Activated CD4-positive, alpha-beta memory T cell treated with anti-CD3 and anti-CD28 coated beads for 36 hours (primary cell): ENCODE measurements at regions not wholly inside any gene's neighbourhood (a gene's known extent, or its start where the extent isn't known, plus 50 kb on each side); places are given as distances from the start of the nearest gene placed in this dataset.
"Not testable (repeated sequence)": the region's sequence is repeated elsewhere in the genome, so short reads cannot be mapped to it uniquely, and the experiment has no call there.

ENCODE experiments used
- CTCF ChIA-PET: fragments of 350-600 bp; sonication (Branson Sonifier 250); formaldehyde crosslinking; loops from one replicate; lab custom pipeline; 2021; ENCODE audit warnings: antibody characterized with exemption, inconsistent platforms; lab: Charles Lee
- POLR2A ChIA-PET: fragments of 350-600 bp; sonication (Branson Sonifier 250); formaldehyde crosslinking; loops from one replicate; lab custom pipeline; 2021; ENCODE audit warnings: antibody characterized with exemption; lab: Charles Lee
- DNase-seq: peaks from one replicate; pipeline ENCODE4 v3.0.0-alpha.2; 2020
- H3K27ac Mint-ChIP-seq: one replicate; pipeline ENCODE4 v1.8.0; 2021; ENCODE audit warnings: mixed read lengths
- H3K27me3 Mint-ChIP-seq: one replicate; pipeline ENCODE4 v1.8.0; 2021; ENCODE audit warnings: mixed read lengths
- H3K36me3 Mint-ChIP-seq: one replicate; pipeline ENCODE4 v1.8.0; 2021; ENCODE audit warnings: mixed read lengths
- H3K4me1 Mint-ChIP-seq: one replicate; pipeline ENCODE4 v1.8.0; 2021; ENCODE audit warnings: low read depth, mixed read lengths
- H3K4me3 Mint-ChIP-seq: one replicate; pipeline ENCODE4 v1.8.0; 2021; ENCODE audit warnings: mild to moderate bottlenecking, mixed read lengths
- H3K9me3 Mint-ChIP-seq: one replicate; pipeline ENCODE4 v1.8.0; 2021; ENCODE audit warnings: mixed read lengths
- intact Hi-C: fragments of 100-400 bp; cut with micrococcal nuclease; formaldehyde crosslinking; loops from one replicate; pipeline ENCODE4 v1.15.1; 2023

GRCh38 chr4:74505355-74505978 is 60.5 kb downstream of the AREG start:
- H3K27ac Mint-ChIP-seq, DNase-seq, POLR2A ChIA-PET, CTCF ChIA-PET, H3K4me3 Mint-ChIP-seq, H3K36me3 Mint-ChIP-seq, intact Hi-C loops, H3K9me3 Mint-ChIP-seq, H3K4me1 Mint-ChIP-seq: not testable (repeated sequence)
- H3K27me3 Mint-ChIP-seq: peaks cover 15% of the 10 kb centered on the region

DNA sequence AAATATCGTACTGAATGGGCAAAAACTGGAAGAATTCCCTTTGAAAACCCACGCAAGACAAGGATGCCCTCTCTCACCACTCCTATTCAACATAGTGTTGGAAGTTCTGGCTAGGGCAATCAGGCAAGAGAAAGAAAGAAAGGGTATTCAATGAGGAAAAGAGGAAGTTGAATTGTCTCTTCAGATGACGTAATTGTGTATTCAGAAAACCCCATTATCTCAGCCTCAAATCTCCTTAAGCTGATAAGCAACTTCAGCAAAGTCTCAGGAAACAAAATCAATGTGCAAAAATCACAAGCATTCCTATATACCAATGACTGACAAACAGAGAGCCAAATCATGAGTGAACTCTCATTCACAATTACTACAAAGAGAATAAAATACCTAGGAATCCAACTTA is 64.4 kb downstream of the AREG start:
- intact Hi-C loops, H3K36me3 Mint-ChIP-seq, H3K4me3 Mint-ChIP-seq, H3K9me3 Mint-ChIP-seq, POLR2A ChIA-PET, H3K4me1 Mint-ChIP-seq, H3K27me3 Mint-ChIP-seq, DNase-seq, H3K27ac Mint-ChIP-seq, CTCF ChIA-PET: not testable (repeated sequence)

- intact Hi-C loops: no loop called here
- Mint-ChIP-seq H3K27me3 (no peaks in the 10 kb centered on the region), H3K36me3 (no peaks in the 10 kb centered on the region), H3K4me3 (no peak overlapping the region), H3K9me3 (no peaks in the 10 kb centered on the region), H3K27ac (no peak overlapping the region), H3K4me1 (no peaks in the 10 kb centered on the region)
- ChIA-PET POLR2A (no interaction called here), CTCF (interaction anchor here (0.6 to 1.0 kb wide), 2 partner anchors 12 to 18 kb away, joined by 3 read pairs; no protein-coding TSS in a partner anchor)
- no peak for DNase-seq
Observed at GRCh38 chr4:74516303-74516702, 71.4 kb downstream of the AREG start.

GRCh38 chr4:74517996-74518395 is 73.1 kb downstream of the AREG start:
- Mint-ChIP-seq H3K27me3 (no peaks in the 10 kb centered on the region), H3K9me3 (no peaks in the 10 kb centered on the region), H3K4me3 (no peak overlapping the region), H3K36me3 (no peaks in the 10 kb centered on the region), H3K4me1 (no peaks in the 10 kb centered on the region), H3K27ac (no peak overlapping the region)
- intact Hi-C loops: no loop called here
- DNase-seq: no peak
- CTCF ChIA-PET: no interaction called here
- POLR2A ChIA-PET: no interaction called here

DNA sequence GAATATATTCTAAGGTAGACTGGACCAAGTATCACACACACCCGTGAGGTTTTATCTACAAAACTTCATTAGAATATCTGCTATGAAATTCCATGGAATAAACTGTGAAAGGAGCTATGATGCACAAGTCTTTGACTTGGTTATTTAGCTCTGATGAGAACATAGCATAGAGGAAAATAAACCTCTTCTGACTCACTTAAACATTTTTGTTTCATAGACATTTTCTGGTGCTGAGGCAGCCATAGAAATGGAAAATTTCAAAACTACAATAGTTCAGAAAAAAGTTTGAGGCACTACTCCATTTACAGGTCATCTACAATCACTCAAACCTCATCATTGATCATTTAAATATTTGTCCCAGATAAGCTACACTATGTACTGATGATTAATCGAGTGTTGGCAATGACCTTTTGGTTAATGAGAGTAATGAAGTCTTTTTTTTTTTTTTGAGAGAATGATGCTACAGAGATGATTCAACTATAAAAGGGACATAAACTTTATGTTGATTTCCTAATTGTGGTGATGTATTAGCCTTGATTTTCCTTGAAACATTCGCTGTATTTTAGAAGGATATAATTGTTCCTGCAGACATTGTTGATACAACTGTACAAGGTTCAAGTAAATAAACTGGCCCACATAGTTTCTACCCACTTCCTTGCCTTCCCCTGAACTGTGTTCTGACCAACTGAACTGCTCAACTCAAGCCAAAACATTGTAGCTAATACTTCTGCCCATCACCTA is 77.5 kb downstream of the AREG start:
- ChIA-PET CTCF (no interaction called here), POLR2A (no interaction called here)
- no peaks in the 10 kb centered on the region for H3K27me3 Mint-ChIP-seq
- no peak overlapping the region for H3K4me3 Mint-ChIP-seq
- intact Hi-C loops: no loop called here
- DNase-seq: no peak
- H3K27ac Mint-ChIP-seq: no peak overlapping the region
- no peaks in the 10 kb centered on the region for H3K36me3 Mint-ChIP-seq
- H3K9me3 Mint-ChIP-seq: no peaks in the 10 kb centered on the region
- no peaks in the 10 kb centered on the region for H3K4me1 Mint-ChIP-seq

- POLR2A ChIA-PET: no interaction called here
- CTCF ChIA-PET: interaction anchor here (0.6 kb wide), 1 partner anchor 25 kb away, joined by 3 read pairs; no protein-coding TSS in a partner anchor
- H3K4me1 Mint-ChIP-seq: no peaks in the 10 kb centered on the region
- H3K9me3 Mint-ChIP-seq: no peaks in the 10 kb centered on the region
- intact Hi-C loops: no loop called here
- H3K4me3 Mint-ChIP-seq: no peak overlapping the region
- H3K27ac Mint-ChIP-seq: no peak overlapping the region
- no peaks in the 10 kb centered on the region for H3K27me3 Mint-ChIP-seq
- H3K36me3 Mint-ChIP-seq: no peaks in the 10 kb centered on the region
- DNase-seq: no peak
Observed at GRCh38 chr4:74523096-74523495, 78.2 kb downstream of the AREG start.

DNA sequence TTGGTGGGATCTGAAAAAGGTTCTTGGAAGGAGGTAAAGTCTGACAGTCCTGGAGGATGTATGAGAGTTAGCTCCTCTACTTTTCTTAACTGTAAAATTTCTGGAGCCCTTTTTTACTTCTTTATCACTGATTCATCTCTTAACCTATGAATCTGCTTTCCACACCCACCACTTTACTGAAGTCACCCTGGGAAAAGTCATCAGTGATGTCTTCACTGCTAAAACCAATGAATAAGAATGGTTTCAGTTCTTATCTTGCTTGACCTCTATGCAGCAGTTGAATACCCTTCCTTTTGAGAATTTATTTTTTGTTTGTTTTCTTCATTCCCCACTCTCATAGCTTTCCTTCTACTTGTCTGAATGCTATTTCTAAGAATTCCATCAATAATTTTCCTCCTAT is 80.0 kb downstream of the AREG start:
- H3K4me3 Mint-ChIP-seq: no peak overlapping the region
- no peaks in the 10 kb centered on the region for H3K4me1 Mint-ChIP-seq
- no peaks in the 10 kb centered on the region for H3K36me3 Mint-ChIP-seq
- CTCF ChIA-PET: no interaction called here
- no peak overlapping the region for H3K27ac Mint-ChIP-seq
- intact Hi-C loops: no loop called here
- H3K9me3 Mint-ChIP-seq: no peaks in the 10 kb centered on the region
- DNase-seq: no peak
- H3K27me3 Mint-ChIP-seq: no peaks in the 10 kb centered on the region
- POLR2A ChIA-PET: no interaction called here

DNA sequence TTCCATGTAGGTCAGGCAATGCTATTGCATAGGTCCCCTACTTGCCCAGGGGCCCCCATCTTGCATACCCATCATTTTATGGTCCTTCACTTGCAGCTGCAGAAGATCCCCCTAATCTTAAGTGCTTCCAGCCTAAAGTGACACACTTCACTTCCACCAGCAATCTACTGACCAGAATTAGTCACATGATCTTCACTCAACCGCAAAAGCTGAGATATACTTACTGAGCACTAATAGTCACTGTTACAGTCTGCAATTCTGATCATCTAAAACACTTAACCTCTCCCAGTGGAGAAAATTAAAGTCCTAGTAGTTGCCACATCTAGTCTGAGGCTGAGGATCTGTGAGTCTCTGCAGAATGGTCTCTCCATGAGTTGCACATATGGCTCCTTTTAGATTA is 82.1 kb downstream of the AREG start:
- H3K9me3 Mint-ChIP-seq: no peaks in the 10 kb centered on the region
- no peaks in the 10 kb centered on the region for H3K27me3 Mint-ChIP-seq
- POLR2A ChIA-PET: no interaction called here
- no peak overlapping the region for H3K4me3 Mint-ChIP-seq
- no peaks in the 10 kb centered on the region for H3K4me1 Mint-ChIP-seq
- H3K27ac Mint-ChIP-seq: no peak overlapping the region
- CTCF ChIA-PET: no interaction called here
- H3K36me3 Mint-ChIP-seq: no peaks in the 10 kb centered on the region
- DNase-seq: no peak
- intact Hi-C loops: no loop called here

DNA sequence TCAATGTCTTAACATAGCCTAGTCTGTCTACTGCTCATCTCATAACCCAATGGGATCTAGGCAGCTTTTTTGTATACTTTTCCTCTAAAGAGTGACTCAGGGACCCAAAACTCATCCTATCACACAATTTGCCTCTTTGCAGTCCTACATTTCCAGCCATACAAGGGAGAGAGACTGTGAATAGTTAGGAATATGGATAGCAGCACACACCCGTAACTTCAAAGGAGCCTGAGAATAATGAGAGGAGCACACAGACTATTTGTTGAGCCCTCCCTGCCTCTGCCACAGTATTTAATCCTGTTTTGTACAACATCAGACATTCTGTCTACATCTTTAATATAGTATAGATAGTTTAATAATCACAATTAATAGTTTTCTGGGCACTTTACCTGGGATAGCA is 83.2 kb downstream of the AREG start:
- no peak for DNase-seq
- CTCF ChIA-PET: no interaction called here
- Mint-ChIP-seq H3K36me3 (no peaks in the 10 kb centered on the region), H3K27ac (no peak overlapping the region), H3K4me3 (no peak overlapping the region), H3K9me3 (no peaks in the 10 kb centered on the region), H3K27me3 (peaks cover 3% of the 10 kb centered on the region), H3K4me1 (no peaks in the 10 kb centered on the region)
- intact Hi-C loops: no loop called here
- POLR2A ChIA-PET: no interaction called here

DNA sequence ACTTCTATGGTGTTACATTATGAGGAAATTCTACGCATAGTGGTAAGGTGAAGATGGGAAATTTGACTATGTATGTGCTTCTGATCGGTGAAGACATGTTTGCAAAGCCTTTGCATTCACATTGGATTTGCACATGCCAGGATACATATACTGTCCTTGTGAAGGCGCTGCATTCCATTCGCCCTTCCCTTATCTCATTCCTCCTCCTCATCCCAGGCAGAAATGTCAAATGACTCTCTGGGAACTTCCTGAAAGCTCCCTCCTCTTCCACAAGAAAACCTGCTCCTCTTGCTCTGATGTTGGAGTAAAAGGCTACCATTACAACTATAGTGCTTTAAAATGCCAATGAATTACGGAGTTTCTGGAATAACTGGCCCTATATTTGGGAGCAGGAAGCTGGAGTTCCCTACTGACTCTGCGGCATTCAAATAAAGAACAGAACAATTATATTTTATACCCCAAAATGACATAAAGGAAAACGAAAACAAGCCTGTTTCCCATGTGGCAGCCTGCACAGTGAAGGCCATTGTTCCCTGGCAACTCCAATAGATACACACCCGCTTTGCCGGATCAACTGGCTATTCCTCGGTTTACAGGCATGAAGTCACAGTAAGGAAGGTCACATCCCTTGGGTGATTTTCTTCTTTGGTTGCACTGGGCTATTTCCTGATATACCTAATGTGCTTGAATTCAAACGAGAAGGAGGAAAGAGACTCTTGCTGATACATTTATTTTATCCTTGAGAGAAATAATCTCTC is 84.5 kb downstream of the AREG start:
- intact Hi-C loops: loop anchor here (10.0 kb wide), 1 partner anchor 95 kb away; no protein-coding TSS in a partner anchor
- H3K4me3 Mint-ChIP-seq: no peak overlapping the region
- no peak overlapping the region for H3K27ac Mint-ChIP-seq
- ChIA-PET POLR2A (no interaction called here), CTCF (no interaction called here)
- H3K27me3 Mint-ChIP-seq: peaks cover 6% of the 10 kb centered on the region
- no peaks in the 10 kb centered on the region for H3K9me3 Mint-ChIP-seq
- no peaks in the 10 kb centered on the region for H3K4me1 Mint-ChIP-seq
- no peak for DNase-seq
- H3K36me3 Mint-ChIP-seq: no peaks in the 10 kb centered on the region

DNA sequence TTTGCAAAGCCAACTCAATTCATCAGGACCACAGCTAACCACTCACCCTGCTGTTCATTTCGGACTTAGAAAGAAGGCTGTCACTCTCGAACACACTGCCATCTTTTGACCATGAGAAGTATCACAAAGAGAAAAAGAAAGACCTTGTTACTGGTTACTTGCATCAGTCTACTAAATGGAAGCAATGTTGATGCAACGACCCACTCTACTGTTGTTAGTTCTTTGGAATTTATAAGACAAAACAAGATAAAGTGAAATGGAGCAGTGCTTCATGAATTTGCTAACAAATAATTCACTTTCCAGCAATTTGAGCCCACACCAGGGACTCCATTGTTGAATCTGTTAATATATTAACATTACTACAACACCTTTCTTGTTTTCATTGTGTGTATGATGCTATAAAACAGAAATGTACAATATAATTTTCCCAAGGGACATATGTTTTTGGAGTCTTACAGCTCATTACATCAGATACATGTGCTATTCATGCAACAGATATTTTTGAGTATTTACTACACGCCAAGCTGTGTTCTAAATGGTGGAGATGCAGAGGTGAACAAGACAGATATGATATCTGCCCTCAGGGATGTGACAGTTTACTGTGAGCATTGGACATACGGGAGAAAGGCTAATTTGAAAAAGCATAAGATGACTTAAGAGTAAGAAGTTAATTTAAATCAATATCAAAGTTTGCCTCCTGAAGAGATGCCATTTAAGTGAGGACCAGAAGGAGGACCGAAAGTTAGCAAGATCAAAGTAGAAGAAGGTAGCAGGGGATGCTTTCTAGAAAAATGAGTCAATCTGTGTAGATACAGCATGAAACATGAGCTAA is 87.2 kb downstream of the AREG start:
- Mint-ChIP-seq H3K27me3 (peaks cover 8% of the 10 kb centered on the region), H3K27ac (no peak overlapping the region), H3K9me3 (no peaks in the 10 kb centered on the region), H3K4me3 (no peak overlapping the region), H3K36me3 (no peaks in the 10 kb centered on the region), H3K4me1 (no peaks in the 10 kb centered on the region)
- DNase-seq: no peak
- intact Hi-C loops: loop anchor here (1.0 to 10.0 kb wide), 3 partner anchors 93 to 211 kb away; no protein-coding TSS in a partner anchor
- POLR2A ChIA-PET: no interaction called here
- CTCF ChIA-PET: interaction anchor here (1.1 to 2.8 kb wide), 10 partner anchors 12 to 303 kb away, joined by 3 to 30 read pairs (median 4); no protein-coding TSS in a partner anchor
